ENCODE measurements at regions not wholly inside any gene's neighbourhood (a gene's known extent, or its start where the extent isn't known, plus 50 kb on each side); places are given as distances from the start of the nearest gene placed in this dataset.

GRCh38 chr1:221887758-221888157, 145.9 kb upstream of the DUSP10 start:
- no peak overlapping the region for H3K4me3 ChIP-seq (ENCODE audit: low read depth in 2 of 2, low read length in 1 of 2)
- ChIA-PET CTCF (no interaction called here), POLR2A (no interaction called here)
- TF ChIP-seq RFX5 (IDR thresholded peaks at IDR 0.05; ENCODE audit: low read length) (no peak), SIN3A (IDR thresholded peaks at IDR 0.05; ENCODE audit: borderline replicate concordance, low read depth, low read length) (no peak), TAF1 (IDR thresholded peaks at IDR 0.05; ENCODE audit: borderline replicate concordance, low read depth, low read length) (no peak), RAD21 (IDR thresholded peaks at IDR 0.05; ENCODE audit: low read length) (no peak), EP300 (IDR thresholded peaks at IDR 0.05; ENCODE audit: borderline replicate concordance in 1 of 2, low read depth in 1 of 2, low read length in 1 of 2) (no peak), FOXJ3 (CRISPR knock-in tag; IDR thresholded peaks at IDR 0.05) (no peak), MXI1 (IDR thresholded peaks at IDR 0.05; ENCODE audit: low read depth, low read length) (no peak), TCF12 (IDR thresholded peaks at IDR 0.05) (no peak), ELF1 (IDR thresholded peaks at IDR 0.05) (no peak), POLR2AphosphoS5 (IDR thresholded peaks at IDR 0.05; ENCODE audit: low read depth, low read length) (no peak)
- TF ChIP-seq, protein P1, sequence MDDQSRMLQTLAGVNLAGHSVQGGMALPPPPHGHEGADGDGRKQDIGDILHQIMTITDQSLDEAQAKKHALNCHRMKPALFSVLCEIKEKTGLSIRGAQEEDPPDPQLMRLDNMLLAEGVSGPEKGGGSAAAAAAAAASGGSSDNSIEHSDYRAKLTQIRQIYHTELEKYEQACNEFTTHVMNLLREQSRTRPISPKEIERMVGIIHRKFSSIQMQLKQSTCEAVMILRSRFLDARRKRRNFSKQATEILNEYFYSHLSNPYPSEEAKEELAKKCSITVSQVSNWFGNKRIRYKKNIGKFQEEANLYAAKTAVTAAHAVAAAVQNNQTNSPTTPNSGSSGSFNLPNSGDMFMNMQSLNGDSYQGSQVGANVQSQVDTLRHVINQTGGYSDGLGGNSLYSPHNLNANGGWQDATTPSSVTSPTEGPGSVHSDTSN (IDR thresholded peaks at IDR 0.05), result no peak
- TF ChIP-seq, protein P2, sequence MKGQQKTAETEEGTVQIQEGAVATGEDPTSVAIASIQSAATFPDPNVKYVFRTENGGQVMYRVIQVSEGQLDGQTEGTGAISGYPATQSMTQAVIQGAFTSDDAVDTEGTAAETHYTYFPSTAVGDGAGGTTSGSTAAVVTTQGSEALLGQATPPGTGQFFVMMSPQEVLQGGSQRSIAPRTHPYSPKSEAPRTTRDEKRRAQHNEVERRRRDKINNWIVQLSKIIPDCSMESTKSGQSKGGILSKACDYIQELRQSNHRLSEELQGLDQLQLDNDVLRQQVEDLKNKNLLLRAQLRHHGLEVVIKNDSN (IDR thresholded peaks at IDR 0.05; ENCODE audit: borderline replicate concordance, low read depth), result no peak
- TF ChIP-seq, protein P3, sequence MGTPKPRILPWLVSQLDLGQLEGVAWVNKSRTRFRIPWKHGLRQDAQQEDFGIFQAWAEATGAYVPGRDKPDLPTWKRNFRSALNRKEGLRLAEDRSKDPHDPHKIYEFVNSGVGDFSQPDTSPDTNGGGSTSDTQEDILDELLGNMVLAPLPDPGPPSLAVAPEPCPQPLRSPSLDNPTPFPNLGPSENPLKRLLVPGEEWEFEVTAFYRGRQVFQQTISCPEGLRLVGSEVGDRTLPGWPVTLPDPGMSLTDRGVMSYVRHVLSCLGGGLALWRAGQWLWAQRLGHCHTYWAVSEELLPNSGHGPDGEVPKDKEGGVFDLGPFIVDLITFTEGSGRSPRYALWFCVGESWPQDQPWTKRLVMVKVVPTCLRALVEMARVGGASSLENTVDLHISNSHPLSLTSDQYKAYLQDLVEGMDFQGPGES (IDR thresholded peaks at IDR 0.05; ENCODE audit: low read depth, low read length), result no peak
- H3K9me2 ChIP-seq, result no peaks in the 10 kb centered on the region
- H3K9ac ChIP-seq, result no peak overlapping the region
- H3F3A ChIP-seq (replicated peaks; ENCODE audit: insufficient read depth), result no peaks in the 10 kb centered on the region
- DNase-seq, result no peak
- H3K27me3 ChIP-seq (ENCODE audit: insufficient read depth), result no peaks in the 10 kb centered on the region
- peak overlapping the region in 1 of 2 experiments; percentile 2; a peak in 1 of 4 replicates for H3K27ac ChIP-seq (ENCODE audit: low read depth in 2 of 2, low read length in 1 of 2)
- H3K36me3 ChIP-seq (replicated peaks in 1 of 2; ENCODE audit: control insufficient read depth in 1 of 2, insufficient read depth in 2 of 2, low read length in 1 of 2), result no peaks in the 10 kb centered on the region
- peaks cover 4 to 8% of the 10 kb centered on the region in 2 experiments; a peak in 2 of 4 replicates for H3K4me1 ChIP-seq (ENCODE audit: control insufficient read depth in 1 of 2, insufficient read depth in 2 of 2, low read depth in 1 of 2, low read length in 1 of 2)
- no peaks in the 10 kb centered on the region for H3K9me3 ChIP-seq
- no peaks in the 10 kb centered on the region for H3K79me2 ChIP-seq (ENCODE audit: insufficient read depth)
- WGBS (ENCODE audit: low lambda C conversion rate), result 89% methylated on average over 2 of the region's 2 CpGs
- no peaks in the 10 kb centered on the region for H4K20me1 ChIP-seq (ENCODE audit: insufficient read depth)
- no peak overlapping the region for H2AFZ ChIP-seq (ENCODE audit: low read depth)
- no peak overlapping the region for H3K4me2 ChIP-seq

- Histone ChIP-seq H3K27ac (ENCODE audit: low read depth in 2 of 2, low read length in 1 of 2) (peak overlapping the region in 1 of 2 experiments; percentile 2; a peak in 1 of 4 replicates), H3K27me3 (ENCODE audit: insufficient read depth) (no peaks in the 10 kb centered on the region), H3K36me3 (replicated peaks in 1 of 2; ENCODE audit: control insufficient read depth in 1 of 2, insufficient read depth in 2 of 2, low read length in 1 of 2) (no peaks in the 10 kb centered on the region), H4K20me1 (ENCODE audit: insufficient read depth) (no peaks in the 10 kb centered on the region), H3K9ac (no peak overlapping the region), H3K4me2 (peak overlapping the region; percentile 15; the same call in 1 of the 2 replicates), H3K4me1 (ENCODE audit: control insufficient read depth in 1 of 2, insufficient read depth in 2 of 2, low read depth in 1 of 2, low read length in 1 of 2) (peaks cover 4 to 8% of the 10 kb centered on the region in 2 experiments; a peak in 2 of 4 replicates), H3F3A (replicated peaks; ENCODE audit: insufficient read depth) (no peaks in the 10 kb centered on the region), H2AFZ (ENCODE audit: low read depth) (no peak overlapping the region), H3K4me3 (ENCODE audit: low read depth in 2 of 2, low read length in 1 of 2) (no peak overlapping the region), H3K9me3 (no peaks in the 10 kb centered on the region), H3K79me2 (ENCODE audit: insufficient read depth) (no peaks in the 10 kb centered on the region), H3K9me2 (no peaks in the 10 kb centered on the region)
- 82% methylated on average over 3 of the region's 3 CpGs for WGBS (ENCODE audit: low lambda C conversion rate)
- no peak for DNase-seq
- ChIA-PET CTCF (no interaction called here), POLR2A (no interaction called here)
- TF ChIP-seq FOXM1 (IDR thresholded peaks at IDR 0.05; ENCODE audit: low read depth), result no peak
- TF ChIP-seq POLR2AphosphoS5 (IDR thresholded peaks at IDR 0.05; ENCODE audit: low read depth, low read length), result no peak
- TF ChIP-seq SMC3 (IDR thresholded peaks at IDR 0.05; ENCODE audit: low read depth, low read length), result no peak
- no peak for TF ChIP-seq USF2 (IDR thresholded peaks at IDR 0.05; ENCODE audit: borderline replicate concordance, low read depth, low read length)
- no peak for TF ChIP-seq SIN3A (IDR thresholded peaks at IDR 0.05; ENCODE audit: borderline replicate concordance, low read depth, low read length)
- no peak for TF ChIP-seq NFIC (IDR thresholded peaks at IDR 0.05; ENCODE audit: borderline replicate concordance)
- TF ChIP-seq, protein P1 (IDR thresholded peaks at IDR 0.05), result no peak
- TF ChIP-seq, protein P4, sequence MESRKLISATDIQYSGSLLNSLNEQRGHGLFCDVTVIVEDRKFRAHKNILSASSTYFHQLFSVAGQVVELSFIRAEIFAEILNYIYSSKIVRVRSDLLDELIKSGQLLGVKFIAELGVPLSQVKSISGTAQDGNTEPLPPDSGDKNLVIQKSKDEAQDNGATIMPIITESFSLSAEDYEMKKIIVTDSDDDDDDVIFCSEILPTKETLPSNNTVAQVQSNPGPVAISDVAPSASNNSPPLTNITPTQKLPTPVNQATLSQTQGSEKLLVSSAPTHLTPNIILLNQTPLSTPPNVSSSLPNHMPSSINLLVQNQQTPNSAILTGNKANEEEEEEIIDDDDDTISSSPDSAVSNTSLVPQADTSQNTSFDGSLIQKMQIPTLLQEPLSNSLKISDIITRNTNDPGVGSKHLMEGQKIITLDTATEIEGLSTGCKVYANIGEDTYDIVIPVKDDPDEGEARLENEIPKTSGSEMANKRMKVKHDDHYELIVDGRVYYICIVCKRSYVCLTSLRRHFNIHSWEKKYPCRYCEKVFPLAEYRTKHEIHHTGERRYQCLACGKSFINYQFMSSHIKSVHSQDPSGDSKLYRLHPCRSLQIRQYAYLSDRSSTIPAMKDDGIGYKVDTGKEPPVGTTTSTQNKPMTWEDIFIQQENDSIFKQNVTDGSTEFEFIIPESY (IDR thresholded peaks at IDR 0.05; ENCODE audit: borderline replicate concordance, low read depth), result no peak
- TF ChIP-seq MEF2A (IDR thresholded peaks at IDR 0.05; ENCODE audit: borderline replicate concordance, low read depth), result no peak
- TF ChIP-seq RCOR1 (IDR thresholded peaks at IDR 0.05; ENCODE audit: low read length), result no peak
- no peak for TF ChIP-seq NRF1 (IDR thresholded peaks at IDR 0.05; ENCODE audit: low read depth, low read length)
- TF ChIP-seq EP300 (IDR thresholded peaks at IDR 0.05; ENCODE audit: borderline replicate concordance in 1 of 2, low read depth in 1 of 2, low read length in 1 of 2), result no peak
Observed at GRCh38 chr1:221887415-221887746, 145.5 kb upstream of the DUSP10 start.
